ENCODE measurements at regions not wholly inside any gene's neighbourhood (a gene's known extent, or its start where the extent isn't known, plus 50 kb on each side); places are given as distances from the start of the nearest gene placed in this dataset.

- no peak for TF ChIP-seq POLR2A (IDR thresholded peaks at IDR 0.05)
- TF ChIP-seq, protein P1, sequence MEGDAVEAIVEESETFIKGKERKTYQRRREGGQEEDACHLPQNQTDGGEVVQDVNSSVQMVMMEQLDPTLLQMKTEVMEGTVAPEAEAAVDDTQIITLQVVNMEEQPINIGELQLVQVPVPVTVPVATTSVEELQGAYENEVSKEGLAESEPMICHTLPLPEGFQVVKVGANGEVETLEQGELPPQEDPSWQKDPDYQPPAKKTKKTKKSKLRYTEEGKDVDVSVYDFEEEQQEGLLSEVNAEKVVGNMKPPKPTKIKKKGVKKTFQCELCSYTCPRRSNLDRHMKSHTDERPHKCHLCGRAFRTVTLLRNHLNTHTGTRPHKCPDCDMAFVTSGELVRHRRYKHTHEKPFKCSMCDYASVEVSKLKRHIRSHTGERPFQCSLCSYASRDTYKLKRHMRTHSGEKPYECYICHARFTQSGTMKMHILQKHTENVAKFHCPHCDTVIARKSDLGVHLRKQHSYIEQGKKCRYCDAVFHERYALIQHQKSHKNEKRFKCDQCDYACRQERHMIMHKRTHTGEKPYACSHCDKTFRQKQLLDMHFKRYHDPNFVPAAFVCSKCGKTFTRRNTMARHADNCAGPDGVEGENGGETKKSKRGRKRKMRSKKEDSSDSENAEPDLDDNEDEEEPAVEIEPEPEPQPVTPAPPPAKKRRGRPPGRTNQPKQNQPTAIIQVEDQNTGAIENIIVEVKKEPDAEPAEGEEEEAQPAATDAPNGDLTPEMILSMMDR (IDR thresholded peaks at IDR 0.05) = no peak
Observed at GRCh38 chr22:49262167-49262566, 565.5 kb downstream of the BRD1 start.

Measured in tibial nerve (tissue), 3 donors.